ENCODE measurements at regions not wholly inside any gene's neighbourhood (a gene's known extent, or its start where the extent isn't known, plus 50 kb on each side); places are given as distances from the start of the nearest gene placed in this dataset.

GRCh38 chr3:1892459-1892858 lies 206.2 kb upstream of the CNTN4 start:
- Mint-ChIP-seq H3K4me3 (ENCODE audit: low read depth) (no peak overlapping the region), H3K4me1 (ENCODE audit: low read depth) (no peaks in the 10 kb centered on the region), H3K9me3 (ENCODE audit: low read depth) (peaks cover 26% of the 10 kb centered on the region), H3K36me3 (ENCODE audit: insufficient read depth) (peaks cover 3% of the 10 kb centered on the region), H3K27me3 (no peaks in the 10 kb centered on the region), H3K27ac (no peak overlapping the region)
- no peak for TF ChIP-seq CTCF (IDR thresholded peaks at IDR 0.05; ENCODE audit: unreplicated experiment)
- DNase-seq (ENCODE audit: low spot score, unreplicated experiment) = no peak

GRCh38 chr3:1902416-1902815 lies 196.2 kb upstream of the CNTN4 start:
- peaks cover 1% of the 10 kb centered on the region for H3K4me1 Mint-ChIP-seq (ENCODE audit: low read depth)
- H3K27ac Mint-ChIP-seq = no peak overlapping the region
- H3K27me3 Mint-ChIP-seq = no peaks in the 10 kb centered on the region
- no peaks in the 10 kb centered on the region for H3K36me3 Mint-ChIP-seq (ENCODE audit: insufficient read depth)
- no peak overlapping the region for H3K4me3 Mint-ChIP-seq (ENCODE audit: low read depth)
- no peak for DNase-seq (ENCODE audit: low spot score, unreplicated experiment)
- TF ChIP-seq CTCF (IDR thresholded peaks at IDR 0.05; ENCODE audit: unreplicated experiment) = no peak
- H3K9me3 Mint-ChIP-seq (ENCODE audit: low read depth) = no peaks in the 10 kb centered on the region

GRCh38 chr3:1903111-1903510 lies 195.6 kb upstream of the CNTN4 start:
- no peaks in the 10 kb centered on the region for H3K9me3 Mint-ChIP-seq (ENCODE audit: low read depth)
- no peaks in the 10 kb centered on the region for H3K36me3 Mint-ChIP-seq (ENCODE audit: insufficient read depth)
- no peak overlapping the region for H3K27ac Mint-ChIP-seq
- no peak for DNase-seq (ENCODE audit: low spot score, unreplicated experiment)
- TF ChIP-seq CTCF (IDR thresholded peaks at IDR 0.05; ENCODE audit: unreplicated experiment) = no peak
- no peak overlapping the region for H3K4me3 Mint-ChIP-seq (ENCODE audit: low read depth)
- H3K4me1 Mint-ChIP-seq (ENCODE audit: low read depth) = peaks cover 1% of the 10 kb centered on the region
- H3K27me3 Mint-ChIP-seq = no peaks in the 10 kb centered on the region

GRCh38 chr3:1907911-1908310 lies 190.8 kb upstream of the CNTN4 start:
- Mint-ChIP-seq H3K4me3 (ENCODE audit: low read depth) (no peak overlapping the region), H3K27ac (no peak overlapping the region), H3K27me3 (no peaks in the 10 kb centered on the region), H3K4me1 (ENCODE audit: low read depth) (no peaks in the 10 kb centered on the region), H3K36me3 (ENCODE audit: insufficient read depth) (no peaks in the 10 kb centered on the region), H3K9me3 (ENCODE audit: low read depth) (no peaks in the 10 kb centered on the region)
- DNase-seq (ENCODE audit: low spot score, unreplicated experiment) = no peak
- no peak for TF ChIP-seq CTCF (IDR thresholded peaks at IDR 0.05; ENCODE audit: unreplicated experiment)

- H3K4me1 Mint-ChIP-seq (ENCODE audit: low read depth) = no peaks in the 10 kb centered on the region
- TF ChIP-seq CTCF (IDR thresholded peaks at IDR 0.05; ENCODE audit: unreplicated experiment) = no peak
- no peak for DNase-seq (ENCODE audit: low spot score, unreplicated experiment)
- H3K9me3 Mint-ChIP-seq (ENCODE audit: low read depth) = no peaks in the 10 kb centered on the region
- no peak overlapping the region for H3K4me3 Mint-ChIP-seq (ENCODE audit: low read depth)
- no peaks in the 10 kb centered on the region for H3K27me3 Mint-ChIP-seq
- no peak overlapping the region for H3K27ac Mint-ChIP-seq
- no peaks in the 10 kb centered on the region for H3K36me3 Mint-ChIP-seq (ENCODE audit: insufficient read depth)
These were observed 189.8 kb upstream of the CNTN4 start for GRCh38 chr3:1908651-1909445.

Data from progenitor cell of endocrine pancreas (in vitro differentiated cells).